ENCODE measurements at regions not wholly inside any gene's neighbourhood (a gene's known extent, or its start where the extent isn't known, plus 50 kb on each side); places are given as distances from the start of the nearest gene placed in this dataset.

GRCh38 chr13:69373747-69374425 is 733.7 kb upstream of the ATXN8OS start:
- no peak for TF ChIP-seq CTCF (IDR thresholded peaks at IDR 0.05 in 8 of 11, conservative IDR thresholded peaks at IDR 0.05 in 3 of 11)
- TF ChIP-seq POLR2AphosphoS5 (IDR thresholded peaks at IDR 0.05): no peak

Measured in spleen (tissue), 7 donors.